Superior temporal gyrus (tissue), 1 donor: ENCODE measurements at regions not wholly inside any gene's neighbourhood (a gene's known extent, or its start where the extent isn't known, plus 50 kb on each side); places are given as distances from the start of the nearest gene placed in this dataset.

Experiments used
- DNase-seq: peaks from one replicate; pipeline ENCODE4 v3.0.0-alpha.2; 2016; ENCODE audit errors: extremely low spot score

DNA sequence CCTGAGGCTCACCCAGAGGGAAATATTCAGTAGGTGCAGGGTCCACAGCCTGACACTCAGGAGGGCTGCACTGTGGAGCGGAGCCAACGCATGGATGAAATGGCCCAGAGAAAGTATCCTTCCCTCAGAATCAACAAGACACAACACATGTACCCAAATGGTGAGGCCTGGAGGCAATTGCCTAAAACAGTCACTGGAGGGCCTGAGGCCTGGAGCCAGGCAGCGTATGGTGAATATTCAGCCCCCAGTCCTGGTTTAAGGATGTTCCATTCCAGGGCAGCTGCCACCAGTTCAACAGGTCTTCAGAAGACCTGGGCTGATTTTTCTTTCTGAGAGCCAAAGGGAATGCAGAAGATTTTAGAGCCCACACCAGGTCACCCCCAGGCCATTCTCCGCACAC lies 264.8 kb downstream of the INSC start:
- no peak for DNase-seq

DNA sequence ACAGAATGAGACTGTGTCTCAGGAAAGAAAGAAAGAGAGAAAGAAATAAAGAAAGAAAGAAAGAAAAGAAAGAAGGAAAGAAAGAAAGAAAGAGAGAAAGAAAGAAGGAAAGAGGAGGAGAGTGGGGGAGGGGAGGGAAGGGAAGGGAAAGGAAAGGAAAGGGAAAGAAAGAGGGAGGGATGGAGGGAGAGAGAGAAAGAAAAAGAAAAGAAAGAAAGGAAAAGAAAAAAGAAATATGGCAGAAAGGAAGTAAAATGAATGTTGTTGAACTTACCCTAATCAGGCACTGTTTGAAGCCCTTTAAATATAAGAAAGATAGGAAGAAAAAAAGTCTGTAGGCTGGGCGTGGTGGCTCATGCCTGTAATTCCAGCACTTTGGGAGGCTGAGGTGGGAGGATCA lies 276.1 kb downstream of the INSC start:
- DNase-seq = no peak

GRCh38 chr11:15396778-15397177 lies 282.1 kb downstream of the INSC start:
- DNase-seq = no peak

GRCh38 chr11:15406851-15407351 lies 292.2 kb downstream of the INSC start:
- DNase-seq = no peak

- DNase-seq = no peak
Observed at GRCh38 chr11:15412054-15412453, 297.3 kb downstream of the INSC start.

DNA sequence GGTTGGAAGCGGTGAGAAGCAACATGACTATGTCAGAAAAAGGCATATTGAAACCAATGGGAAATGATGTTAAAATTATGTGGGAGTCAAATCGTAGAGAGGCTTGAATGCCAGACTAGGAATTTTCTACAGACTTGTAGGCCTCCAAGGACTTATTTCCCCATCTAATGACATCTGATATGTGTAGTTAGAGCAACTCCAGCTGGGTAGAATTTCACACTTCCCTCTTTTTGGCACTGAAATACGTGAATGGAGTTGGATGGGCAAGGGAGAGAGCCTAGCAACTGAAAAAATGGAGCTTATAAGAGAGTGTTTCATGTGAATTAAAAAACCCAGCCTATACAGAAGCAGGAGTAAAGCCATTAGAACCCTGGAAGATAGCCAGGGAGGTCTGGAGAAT lies 304.2 kb downstream of the INSC start:
- DNase-seq = no peak

GRCh38 chr11:15419696-15420095 lies 305.0 kb downstream of the INSC start:
- DNase-seq = no peak

DNA sequence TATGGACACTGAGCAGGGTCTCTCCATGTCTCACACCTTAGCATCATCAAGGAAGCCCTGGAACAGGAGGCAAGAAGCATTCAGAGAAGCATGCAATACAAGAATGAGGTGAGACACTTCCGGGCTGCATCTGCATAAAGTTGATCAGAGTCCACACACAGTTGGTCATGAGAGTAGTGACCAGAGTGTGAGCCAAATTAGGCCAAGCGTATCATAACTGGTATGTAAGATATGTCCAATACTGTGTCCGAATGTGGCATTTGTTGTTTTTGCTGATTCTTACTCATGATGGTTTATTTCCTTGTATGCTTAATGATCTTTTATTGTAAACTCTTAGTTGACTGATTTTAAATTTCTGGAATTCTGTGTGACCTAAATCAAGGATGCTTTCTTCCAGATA lies 315.7 kb downstream of the INSC start:
- no peak for DNase-seq

GRCh38 chr11:15434529-15434928 lies 319.8 kb downstream of the INSC start:
- no peak for DNase-seq

GRCh38 chr11:15446315-15446714 lies 331.6 kb downstream of the INSC start:
- DNase-seq = no peak

DNA sequence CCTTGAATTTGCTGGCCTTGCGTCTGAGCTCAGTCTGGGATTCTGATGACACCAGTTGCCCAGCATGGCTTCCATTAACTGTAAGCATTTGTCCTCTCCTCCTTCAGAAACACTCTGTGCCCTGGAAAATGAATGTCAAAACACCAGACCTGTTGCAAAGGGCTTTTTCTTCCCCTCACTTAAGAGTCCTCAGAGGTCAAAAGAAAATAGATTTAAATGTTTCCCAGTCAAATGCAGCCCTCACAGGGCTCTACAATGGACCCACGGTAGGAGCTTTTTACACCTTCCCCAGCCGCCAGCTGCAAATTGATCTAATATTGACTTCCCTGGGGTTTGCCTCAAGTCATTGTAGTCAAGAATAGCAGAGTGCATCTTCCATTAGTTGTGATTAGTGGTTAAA lies 332.2 kb downstream of the INSC start:
- no peak for DNase-seq

DNA sequence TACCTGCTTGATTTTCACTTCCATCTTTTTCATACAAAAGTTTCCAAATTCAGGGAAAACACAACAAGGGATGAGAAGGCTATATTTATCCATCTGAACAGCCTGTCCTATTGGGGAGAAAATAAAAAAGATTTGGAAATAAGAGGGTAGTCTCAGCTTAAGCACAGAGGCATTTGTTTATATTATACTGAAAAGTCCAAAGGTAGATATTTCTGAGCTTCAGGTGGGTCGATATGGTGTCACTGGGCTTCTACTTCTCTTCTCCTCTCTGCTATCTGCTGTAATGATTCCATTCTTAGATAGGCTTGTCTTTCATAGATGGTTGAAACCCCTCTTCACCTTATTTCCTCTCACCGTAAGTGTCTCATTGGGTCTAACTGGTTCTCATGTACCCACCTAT lies 337.0 kb downstream of the INSC start:
- DNase-seq = no peak

DNA sequence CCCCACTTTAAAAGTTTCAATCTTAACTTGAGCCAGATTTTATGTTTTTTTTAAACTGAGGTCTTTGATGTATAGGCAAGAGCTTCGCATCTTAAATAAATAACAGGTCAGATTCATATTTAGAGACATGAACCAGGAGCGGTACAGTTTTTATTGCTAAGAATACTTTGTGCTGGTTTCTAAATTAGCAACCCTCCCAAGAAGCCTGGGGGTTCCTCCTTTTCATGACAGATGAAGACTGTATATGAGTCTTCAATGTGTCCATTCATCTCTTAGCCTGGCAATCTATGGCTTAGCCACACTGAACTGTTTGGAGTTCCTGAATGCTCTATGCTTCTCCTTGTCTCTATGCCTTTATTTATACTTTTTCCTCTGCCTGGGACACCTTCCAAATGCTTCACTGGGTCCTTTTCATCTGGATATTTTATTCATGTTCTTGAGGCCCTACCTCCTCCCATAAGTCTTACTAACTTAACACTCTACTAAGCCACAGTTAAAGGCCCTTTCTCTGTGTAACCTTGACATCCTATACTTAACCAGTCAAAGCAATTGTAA lies 338.6 kb downstream of the INSC start:
- DNase-seq = no peak

DNA sequence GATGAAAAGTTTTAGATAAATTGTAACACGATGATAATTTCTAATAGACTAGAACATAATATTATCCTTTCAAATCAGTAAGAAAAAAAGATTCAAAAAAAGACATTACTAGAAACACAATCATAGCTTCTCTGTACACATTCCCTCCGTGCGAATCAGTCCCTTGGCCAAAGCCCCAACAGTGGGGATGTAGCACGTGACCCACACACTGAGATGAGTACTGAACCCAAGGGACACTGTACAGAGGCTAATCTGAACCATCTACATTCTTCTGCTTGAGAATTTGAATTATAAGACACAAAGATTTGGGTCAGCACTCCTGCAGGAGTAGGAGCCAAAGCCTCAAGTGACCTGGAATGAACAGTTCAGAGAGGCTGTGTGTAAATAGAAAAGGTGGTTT lies 353.7 kb downstream of the INSC start:
- DNase-seq = no peak

- no peak for DNase-seq
Observed at GRCh38 chr11:15471048-15471894, 356.5 kb downstream of the INSC start.

DNA sequence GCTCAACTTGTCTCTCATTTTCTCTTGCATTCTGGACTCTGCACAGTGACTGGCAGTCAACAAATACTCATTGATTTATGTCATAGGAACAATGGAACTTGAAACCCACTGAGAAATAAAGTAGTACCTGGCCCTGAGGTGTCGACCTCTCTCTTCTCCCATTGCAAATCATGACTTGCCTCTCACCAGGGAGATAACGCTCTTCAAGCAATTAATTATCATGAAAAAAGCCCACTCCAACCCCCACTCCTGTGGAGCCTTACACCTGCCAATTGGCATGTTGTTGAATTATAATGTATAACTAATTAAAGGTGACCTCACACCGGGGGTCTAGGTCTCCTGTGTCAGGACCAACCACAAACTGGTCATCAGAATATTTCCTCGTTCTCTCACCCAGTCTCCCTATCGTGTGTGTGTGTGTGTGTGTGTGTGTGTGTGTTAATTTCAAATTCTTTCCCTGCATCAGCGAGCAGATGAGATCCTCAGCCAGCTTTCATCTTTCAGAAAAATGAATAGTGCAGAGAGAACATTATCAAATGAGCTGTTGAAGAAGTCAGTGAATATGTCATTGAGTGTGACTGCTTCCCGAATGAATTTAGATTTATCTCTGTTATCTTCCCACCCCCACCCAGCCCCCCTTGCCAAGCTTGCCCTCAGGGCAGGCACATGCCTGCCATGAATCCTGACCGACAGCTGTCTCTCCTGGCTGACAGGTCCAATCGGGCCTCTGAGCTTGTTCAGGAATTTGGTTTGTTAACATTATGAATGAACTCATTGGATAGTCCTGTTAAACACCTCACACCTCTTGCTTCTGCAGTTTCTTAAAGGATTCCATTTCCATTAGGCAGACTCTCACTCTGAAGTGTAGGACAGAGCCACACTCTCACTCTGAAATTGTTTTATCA lies 357.4 kb downstream of the INSC start:
- DNase-seq = no peak

GRCh38 chr11:15473954-15474837 lies 359.5 kb downstream of the INSC start:
- no peak for DNase-seq

DNA sequence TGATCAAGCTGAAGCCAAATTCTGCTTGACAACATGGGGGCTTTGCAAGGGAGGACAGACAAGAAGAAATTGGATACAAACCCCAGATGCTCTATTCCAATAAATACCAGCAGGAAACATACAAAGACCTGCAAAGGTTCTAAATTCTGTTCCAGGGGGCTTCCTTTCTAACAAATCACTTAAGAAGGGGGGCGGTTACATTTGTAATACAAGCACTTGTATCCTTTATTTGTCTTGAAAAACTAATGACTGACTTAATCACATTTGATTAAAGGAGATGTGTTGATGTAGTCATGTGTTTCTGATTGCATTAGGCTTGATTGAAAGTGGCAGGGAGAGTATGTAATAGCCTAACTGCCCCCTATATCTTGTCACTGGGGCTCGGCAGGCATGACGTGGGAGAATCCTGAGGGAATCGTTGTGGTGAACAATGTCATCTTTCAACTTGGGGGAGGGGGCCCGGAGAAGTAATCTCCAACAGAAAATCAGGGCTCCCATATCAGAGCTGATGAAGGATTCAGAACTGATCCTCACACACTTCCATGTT lies 361.7 kb downstream of the INSC start:
- no peak for DNase-seq

DNA sequence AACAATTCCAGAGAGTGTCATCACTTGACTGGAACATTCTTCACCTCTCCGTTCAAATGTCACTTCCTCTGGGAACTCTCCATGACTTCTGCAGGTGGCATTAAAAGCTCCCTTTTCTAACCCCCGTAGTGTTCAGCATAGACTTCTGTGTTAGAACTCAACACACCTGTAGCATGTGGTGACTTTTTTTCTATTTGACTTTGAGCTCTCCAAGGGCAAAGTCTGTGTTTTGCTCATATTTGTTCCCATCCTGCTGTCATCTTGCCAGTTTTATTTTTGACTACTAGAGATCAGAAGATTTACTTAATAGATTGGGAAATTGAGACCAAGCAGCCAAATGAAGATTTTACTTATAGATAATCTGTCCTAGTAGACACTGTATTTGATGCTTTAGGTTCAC lies 367.1 kb downstream of the INSC start:
- DNase-seq = no peak

GRCh38 chr11:15483205-15483604 lies 368.5 kb downstream of the INSC start:
- no peak for DNase-seq

DNA sequence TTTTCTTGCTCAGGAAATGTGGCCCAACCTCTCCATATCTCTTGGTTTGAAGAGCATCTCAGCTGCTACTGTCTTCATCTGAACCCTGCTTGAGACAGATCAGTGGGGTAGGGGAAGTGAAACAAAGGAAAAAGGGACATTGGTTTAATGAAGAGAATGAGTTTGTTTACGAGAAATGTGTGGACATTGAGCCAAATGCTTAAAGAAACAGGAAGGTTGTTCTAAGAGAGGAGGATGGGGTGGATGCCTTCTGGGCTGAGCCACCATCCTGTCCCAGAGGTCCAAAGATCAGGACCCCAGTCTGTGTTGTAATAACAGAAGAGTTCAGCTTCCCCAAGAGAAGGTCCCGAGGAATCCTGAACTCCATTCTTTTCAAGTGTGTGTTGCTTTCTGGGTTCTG lies 369.7 kb downstream of the INSC start:
- DNase-seq = peak; percentile 13
